ENCODE measurements at regions not wholly inside any gene's neighbourhood (a gene's known extent, or its start where the extent isn't known, plus 50 kb on each side); places are given as distances from the start of the nearest gene placed in this dataset.
"Not testable (repeated sequence)": the region's sequence is repeated elsewhere in the genome, so short reads cannot be mapped to it uniquely, and the experiment has no call there.

- not testable (repeated sequence) for H3K9me3 ChIP-seq (ENCODE audit: control insufficient read depth, low read length); H2BK15ac ChIP-seq (ENCODE audit: low read depth, poor library complexity, severe bottlenecking); H2BK5ac ChIP-seq (ENCODE audit: low read depth, low read length, poor library complexity, severe bottlenecking); H3K4me2 ChIP-seq (ENCODE audit: low read length, poor library complexity, severe bottlenecking); H3K14ac ChIP-seq (ENCODE audit: low read length in 2 of 2); H3K9ac ChIP-seq (ENCODE audit: low read length); H2BK12ac ChIP-seq (ENCODE audit: low read length in 2 of 2); H3K23ac ChIP-seq (ENCODE audit: low read length in 2 of 2); H3K27ac ChIP-seq (ENCODE audit: low read length, poor library complexity, severe bottlenecking); H3K4me1 ChIP-seq (ENCODE audit: control insufficient read depth, insufficient read depth, low read depth, low read length); H3K79me1 ChIP-seq (replicated peaks; ENCODE audit: low read length, poor library complexity, severe bottlenecking); H2AFZ ChIP-seq (ENCODE audit: low read depth, low read length); H3K18ac ChIP-seq (ENCODE audit: low read depth in 1 of 2, low read length in 2 of 2); H2BK120ac ChIP-seq (ENCODE audit: low read depth, low read length); H4K91ac ChIP-seq (ENCODE audit: low read length); H4K8ac ChIP-seq (ENCODE audit: low read length); DNase-seq; H3K27me3 ChIP-seq (ENCODE audit: control insufficient read depth in 1 of 2, insufficient read depth in 1 of 2, low read length in 2 of 2); H3K4me3 ChIP-seq (ENCODE audit: insufficient read depth in 1 of 2, low read depth in 1 of 2, low read length in 2 of 2); H2AK5ac ChIP-seq (ENCODE audit: low read length, severe bottlenecking); H3K4ac ChIP-seq (ENCODE audit: low read depth in 1 of 2, low read length in 2 of 2)
- WGBS, result 88% methylated on average over 5 of the region's 10 CpGs
- H3K36me3 ChIP-seq (ENCODE audit: control insufficient read depth in 1 of 2, insufficient read depth in 2 of 2, low read depth in 1 of 2, low read length in 2 of 2), result peaks cover 9 to 22% of the 10 kb centered on the region in 2 experiments
Measured at GRCh38 chr1:835509-835908, 88.2 kb upstream of the SAMD11 start.

GRCh38 chr1:837601-838000 lies 86.1 kb upstream of the SAMD11 start:
- H3K79me1 ChIP-seq (replicated peaks; ENCODE audit: low read length, poor library complexity, severe bottlenecking); H2BK120ac ChIP-seq (ENCODE audit: low read depth, low read length); DNase-seq; H4K91ac ChIP-seq (ENCODE audit: low read length); H3K9me3 ChIP-seq (ENCODE audit: control insufficient read depth, low read length); H2BK5ac ChIP-seq (ENCODE audit: low read depth, low read length, poor library complexity, severe bottlenecking); H2AFZ ChIP-seq (ENCODE audit: low read depth, low read length); H3K4ac ChIP-seq (ENCODE audit: low read depth in 1 of 2, low read length in 2 of 2); H3K14ac ChIP-seq (ENCODE audit: low read length in 2 of 2); H3K23ac ChIP-seq (ENCODE audit: low read length in 2 of 2); H3K18ac ChIP-seq (ENCODE audit: low read depth in 1 of 2, low read length in 2 of 2); H2AK5ac ChIP-seq (ENCODE audit: low read length, severe bottlenecking); H2BK12ac ChIP-seq (ENCODE audit: low read length in 2 of 2); H3K4me2 ChIP-seq (ENCODE audit: low read length, poor library complexity, severe bottlenecking); H3K9ac ChIP-seq (ENCODE audit: low read length); H3K4me3 ChIP-seq (ENCODE audit: insufficient read depth in 1 of 2, low read depth in 1 of 2, low read length in 2 of 2); H4K8ac ChIP-seq (ENCODE audit: low read length); H3K27ac ChIP-seq (ENCODE audit: low read length, poor library complexity, severe bottlenecking); H3K4me1 ChIP-seq (ENCODE audit: control insufficient read depth, insufficient read depth, low read depth, low read length); H2BK15ac ChIP-seq (ENCODE audit: low read depth, poor library complexity, severe bottlenecking); H3K27me3 ChIP-seq (ENCODE audit: control insufficient read depth in 1 of 2, insufficient read depth in 1 of 2, low read length in 2 of 2): not testable (repeated sequence)
- peaks cover 5 to 17% of the 10 kb centered on the region in 2 experiments for H3K36me3 ChIP-seq (ENCODE audit: control insufficient read depth in 1 of 2, insufficient read depth in 2 of 2, low read depth in 1 of 2, low read length in 2 of 2)
- 95% methylated on average over 4 of the region's 5 CpGs for WGBS

GRCh38 chr1:838291-838690 lies 85.4 kb upstream of the SAMD11 start:
- H3K4ac ChIP-seq (ENCODE audit: low read depth in 1 of 2, low read length in 2 of 2); H2AFZ ChIP-seq (ENCODE audit: low read depth, low read length); H2BK15ac ChIP-seq (ENCODE audit: low read depth, poor library complexity, severe bottlenecking); H2BK5ac ChIP-seq (ENCODE audit: low read depth, low read length, poor library complexity, severe bottlenecking); H3K9me3 ChIP-seq (ENCODE audit: control insufficient read depth, low read length); H2AK5ac ChIP-seq (ENCODE audit: low read length, severe bottlenecking); H3K23ac ChIP-seq (ENCODE audit: low read length in 2 of 2); H3K79me1 ChIP-seq (replicated peaks; ENCODE audit: low read length, poor library complexity, severe bottlenecking); H3K4me3 ChIP-seq (ENCODE audit: insufficient read depth in 1 of 2, low read depth in 1 of 2, low read length in 2 of 2); H3K9ac ChIP-seq (ENCODE audit: low read length); H2BK12ac ChIP-seq (ENCODE audit: low read length in 2 of 2); H4K91ac ChIP-seq (ENCODE audit: low read length); H3K4me1 ChIP-seq (ENCODE audit: control insufficient read depth, insufficient read depth, low read depth, low read length); H3K14ac ChIP-seq (ENCODE audit: low read length in 2 of 2); H3K27me3 ChIP-seq (ENCODE audit: control insufficient read depth in 1 of 2, insufficient read depth in 1 of 2, low read length in 2 of 2); H3K4me2 ChIP-seq (ENCODE audit: low read length, poor library complexity, severe bottlenecking); H3K18ac ChIP-seq (ENCODE audit: low read depth in 1 of 2, low read length in 2 of 2); H3K27ac ChIP-seq (ENCODE audit: low read length, poor library complexity, severe bottlenecking); H4K8ac ChIP-seq (ENCODE audit: low read length): not testable (repeated sequence)
- Histone ChIP-seq H3K36me3 (ENCODE audit: control insufficient read depth in 1 of 2, insufficient read depth in 2 of 2, low read depth in 1 of 2, low read length in 2 of 2) (peaks cover 9 to 20% of the 10 kb centered on the region in 2 experiments), H2BK120ac (ENCODE audit: low read depth, low read length) (peak overlapping the region; percentile 0)
- peak; percentile 4 for DNase-seq
- WGBS, result 60% methylated on average over 5 of the region's 5 CpGs

- not testable (repeated sequence) for H3K27ac ChIP-seq (ENCODE audit: low read length, poor library complexity, severe bottlenecking); H2BK120ac ChIP-seq (ENCODE audit: low read depth, low read length); H2AK5ac ChIP-seq (ENCODE audit: low read length, severe bottlenecking); H3K9ac ChIP-seq (ENCODE audit: low read length); H3K79me1 ChIP-seq (replicated peaks; ENCODE audit: low read length, poor library complexity, severe bottlenecking); H3K4ac ChIP-seq (ENCODE audit: low read depth in 1 of 2, low read length in 2 of 2); H3K9me3 ChIP-seq (ENCODE audit: control insufficient read depth, low read length); H2AFZ ChIP-seq (ENCODE audit: low read depth, low read length); H2BK5ac ChIP-seq (ENCODE audit: low read depth, low read length, poor library complexity, severe bottlenecking); H3K23ac ChIP-seq (ENCODE audit: low read length in 2 of 2); H4K91ac ChIP-seq (ENCODE audit: low read length); H2BK12ac ChIP-seq (ENCODE audit: low read length in 2 of 2); H2BK15ac ChIP-seq (ENCODE audit: low read depth, poor library complexity, severe bottlenecking); H3K14ac ChIP-seq (ENCODE audit: low read length in 2 of 2); H3K4me2 ChIP-seq (ENCODE audit: low read length, poor library complexity, severe bottlenecking); H3K27me3 ChIP-seq (ENCODE audit: control insufficient read depth in 1 of 2, insufficient read depth in 1 of 2, low read length in 2 of 2); DNase-seq; H3K4me3 ChIP-seq (ENCODE audit: insufficient read depth in 1 of 2, low read depth in 1 of 2, low read length in 2 of 2); H3K4me1 ChIP-seq (ENCODE audit: control insufficient read depth, insufficient read depth, low read depth, low read length); H4K8ac ChIP-seq (ENCODE audit: low read length); H3K18ac ChIP-seq (ENCODE audit: low read depth in 1 of 2, low read length in 2 of 2)
- no CpG with 5 or more reads among the region's 6 CpGs for WGBS
- H3K36me3 ChIP-seq (ENCODE audit: control insufficient read depth in 1 of 2, insufficient read depth in 2 of 2, low read depth in 1 of 2, low read length in 2 of 2), result peaks cover 8 to 22% of the 10 kb centered on the region in 2 experiments
Measured at GRCh38 chr1:840592-840991, 83.1 kb upstream of the SAMD11 start.
